Mesenchymal stem cell (in vitro differentiated cells and primary cell): ENCODE measurements at regions not wholly inside any gene's neighbourhood (a gene's known extent, or its start where the extent isn't known, plus 50 kb on each side); places are given as distances from the start of the nearest gene placed in this dataset.

Experiments used
- DNase-seq: peaks from one replicate; pipeline ENCODE4 v3.0.0-alpha.2; 2013
- H2AFZ ChIP-seq: one replicate; pipeline ENCODE4 v1.6.1; 2013; ENCODE audit warnings: low read depth, mild to moderate bottlenecking, control low read depth, inconsistent platforms, low read length, moderate library complexity
- H2AK5ac ChIP-seq: 2 replicates; pipeline ENCODE4 v1.6.1; 2013; ENCODE audit warnings: low read length, moderate library complexity, mild to moderate bottlenecking, inconsistent platforms; ENCODE audit not compliant: severe bottlenecking
- H2BK120ac ChIP-seq: one replicate; pipeline ENCODE4 v1.6.1; 2013; ENCODE audit warnings: low read depth, mild to moderate bottlenecking, inconsistent platforms, low read length, moderate library complexity
- H2BK12ac ChIP-seq, 2 experiments: one replicate each; pipeline ENCODE4 v1.6.1; 2013; ENCODE audit warnings: inconsistent platforms in 2 of 2, low read length in 2 of 2, mild to moderate bottlenecking in 2 of 2, moderate library complexity in 2 of 2, control low read depth in 1 of 2
- H2BK15ac ChIP-seq: one replicate; pipeline ENCODE4 v1.6.1; 2013; ENCODE audit warnings: mild to moderate bottlenecking, low read depth, inconsistent platforms; ENCODE audit not compliant: poor library complexity, severe bottlenecking
- H2BK5ac ChIP-seq: 2 replicates; pipeline ENCODE4 v1.6.1; 2013; ENCODE audit warnings: low read depth, mild to moderate bottlenecking, low read length, control low read depth, inconsistent platforms; ENCODE audit not compliant: poor library complexity, severe bottlenecking
- H3K14ac ChIP-seq, 2 experiments: one replicate each; pipeline ENCODE4 v1.6.1; 2013; ENCODE audit warnings: inconsistent platforms in 2 of 2, low read length in 2 of 2, control low read depth in 1 of 2, mild to moderate bottlenecking in 1 of 2, moderate library complexity in 1 of 2
- H3K18ac ChIP-seq, 2 experiments: one replicate each; pipeline ENCODE4 v1.6.1; 2013; ENCODE audit warnings: inconsistent platforms in 2 of 2, low read length in 2 of 2, control low read depth in 1 of 2, low read depth in 1 of 2, mild to moderate bottlenecking in 1 of 2
- H3K23ac ChIP-seq, 2 experiments: one replicate each; pipeline ENCODE4 v1.6.1; 2013; ENCODE audit warnings: inconsistent platforms in 2 of 2, low read length in 2 of 2, mild to moderate bottlenecking in 2 of 2, moderate library complexity in 2 of 2, control low read depth in 1 of 2
- H3K27ac ChIP-seq: 2 replicates; pipeline ENCODE4 v1.5.1; 2013; ENCODE audit warnings: mild to moderate bottlenecking, moderate library complexity, low read length, control low read depth, inconsistent platforms; ENCODE audit not compliant: poor library complexity, severe bottlenecking
- H3K27me3 ChIP-seq, 2 experiments: 2 replicates each; pipeline versions ENCODE4 v1.6.1 to v1.7.0; 2013; ENCODE audit warnings: low read length in 2 of 2, mild to moderate bottlenecking in 2 of 2, moderate library complexity in 2 of 2, control low read depth in 1 of 2, inconsistent platforms in 1 of 2; ENCODE audit not compliant: control insufficient read depth in 1 of 2, insufficient read depth in 1 of 2
- H3K36me3 ChIP-seq, 2 experiments: 2 replicates each; pipeline versions ENCODE4 v1.6.1 to v1.7.0; 2013; ENCODE audit warnings: low read length in 2 of 2, control low read depth in 1 of 2, inconsistent platforms in 1 of 2, low read depth in 1 of 2, mild to moderate bottlenecking in 1 of 2; ENCODE audit not compliant: insufficient read depth in 2 of 2, control insufficient read depth in 1 of 2
- H3K4ac ChIP-seq, 2 experiments: one replicate each; pipeline ENCODE4 v1.6.1; 2013; ENCODE audit warnings: inconsistent platforms in 2 of 2, low read length in 2 of 2, mild to moderate bottlenecking in 2 of 2, moderate library complexity in 2 of 2, control low read depth in 1 of 2, low read depth in 1 of 2
- H3K4me1 ChIP-seq: 2 replicates; pipeline ENCODE4 v1.6.1; 2013; ENCODE audit warnings: low read depth, low read length, control low read depth; ENCODE audit not compliant: control insufficient read depth, insufficient read depth
- H3K4me2 ChIP-seq: 2 replicates; pipeline ENCODE4 v1.6.1; 2013; ENCODE audit warnings: low read length, mild to moderate bottlenecking, inconsistent platforms; ENCODE audit not compliant: poor library complexity, severe bottlenecking
- H3K4me3 ChIP-seq, 2 experiments: 2 replicates each; pipeline versions ENCODE4 v1.5.1 to v1.7.0; 2013; ENCODE audit warnings: low read length in 2 of 2, mild to moderate bottlenecking in 2 of 2, control low read depth in 1 of 2, low read depth in 1 of 2; ENCODE audit not compliant: insufficient read depth in 1 of 2
- H3K79me1 ChIP-seq: replicated peaks from 2 replicates; pipeline ENCODE4 v1.6.1; 2013; ENCODE audit warnings: mild to moderate bottlenecking, control low read depth, low read length, inconsistent platforms; ENCODE audit not compliant: poor library complexity, severe bottlenecking
- H3K9ac ChIP-seq: 2 replicates; pipeline ENCODE4 v1.7.0; 2013; ENCODE audit warnings: mild to moderate bottlenecking, low read length, moderate library complexity
- H3K9me3 ChIP-seq: 2 replicates; pipeline ENCODE4 v1.7.0; 2013; ENCODE audit warnings: mild to moderate bottlenecking, low read length; ENCODE audit not compliant: control insufficient read depth
- H4K8ac ChIP-seq: one replicate; pipeline ENCODE4 v1.6.1; 2013; ENCODE audit warnings: inconsistent platforms, mild to moderate bottlenecking, low read length, moderate library complexity
- H4K91ac ChIP-seq: one replicate; pipeline ENCODE4 v1.6.1; 2013; ENCODE audit warnings: mild to moderate bottlenecking, low read length, inconsistent platforms
- WGBS: methylation state at CpG from one replicate; pipeline ENCODE4 v1.1.7; 2013; ENCODE audit warnings: mixed read lengths; 5-methylcytosine and 5-hydroxymethylcytosine counted together

DNA sequence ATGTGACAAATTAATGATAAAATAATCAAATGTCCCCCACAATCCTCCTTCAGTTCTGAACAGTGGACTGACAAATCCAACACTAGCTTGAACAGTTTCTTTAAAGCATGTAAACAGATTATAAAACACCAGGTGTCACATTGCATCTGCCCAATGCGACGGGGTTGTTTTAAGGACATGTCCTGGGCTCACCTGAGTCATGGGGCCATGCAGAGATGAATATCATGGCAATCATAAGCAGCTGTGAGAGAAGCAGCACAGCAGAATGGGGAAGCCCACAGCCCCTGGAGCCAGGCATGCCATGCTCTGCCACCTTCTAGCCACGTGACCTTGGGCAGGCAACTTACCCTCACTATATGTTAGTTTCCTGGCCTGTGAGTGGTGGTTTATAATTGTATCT lies 93.9 kb upstream of the KCNA4 start:
- Histone ChIP-seq H3K4me1 (no peaks in the 10 kb centered on the region), H3K27me3 (no peaks in the 10 kb centered on the region), H2AK5ac (no peak overlapping the region), H3K4me3 (no peak overlapping the region), H3K4me2 (no peak overlapping the region), H3K9ac (no peak overlapping the region), H3K14ac (no peak overlapping the region), H2AFZ (no peak overlapping the region), H3K18ac (no peak overlapping the region), H2BK120ac (no peak overlapping the region), H2BK5ac (no peak overlapping the region), H3K4ac (no peak overlapping the region), H2BK15ac (no peak overlapping the region), H3K36me3 (no peaks in the 10 kb centered on the region), H3K27ac (no peak overlapping the region), H4K91ac (no peak overlapping the region), H2BK12ac (no peak overlapping the region), H3K23ac (no peak overlapping the region), H3K79me1 (no peaks in the 10 kb centered on the region), H3K9me3 (no peaks in the 10 kb centered on the region), H4K8ac (no peak overlapping the region)
- DNase-seq = no peak
- WGBS = 81% methylated on average over 3 of the region's 3 CpGs

DNA sequence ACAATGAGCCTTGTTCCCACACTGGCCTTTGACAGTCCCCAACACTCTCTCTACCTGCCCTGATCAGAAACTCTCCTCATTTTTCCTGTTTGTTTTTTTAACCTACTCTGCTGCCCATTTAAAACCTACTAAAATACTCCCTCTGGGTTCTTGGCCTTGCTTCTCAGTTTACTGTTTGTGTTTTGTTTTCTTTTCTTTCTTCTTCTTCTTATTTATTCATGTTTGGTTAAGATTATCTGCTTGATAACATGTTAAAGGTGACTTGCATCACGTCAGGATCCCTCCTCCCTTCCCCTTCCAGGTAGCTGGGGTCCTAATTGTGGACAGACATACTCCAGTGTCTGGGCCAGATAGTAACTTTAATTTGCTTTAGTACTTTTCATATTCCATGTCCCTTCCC lies 95.0 kb upstream of the KCNA4 start:
- Histone ChIP-seq H3K4me3 (no peak overlapping the region), H3K4me1 (no peaks in the 10 kb centered on the region), H3K14ac (no peak overlapping the region), H3K27me3 (no peaks in the 10 kb centered on the region), H2BK12ac (no peak overlapping the region), H3K79me1 (no peaks in the 10 kb centered on the region), H2BK5ac (no peak overlapping the region), H3K4me2 (no peak overlapping the region), H3K27ac (no peak overlapping the region), H4K8ac (no peak overlapping the region), H3K36me3 (no peaks in the 10 kb centered on the region), H2BK15ac (no peak overlapping the region), H3K18ac (no peak overlapping the region), H3K4ac (no peak overlapping the region), H2BK120ac (no peak overlapping the region), H3K9ac (no peak overlapping the region), H3K23ac (no peak overlapping the region), H4K91ac (no peak overlapping the region), H2AFZ (no peak overlapping the region), H3K9me3 (no peaks in the 10 kb centered on the region), H2AK5ac (no peak overlapping the region)
- WGBS = no CpG with 5 or more reads among the region's 1 CpG
- no peak for DNase-seq

DNA sequence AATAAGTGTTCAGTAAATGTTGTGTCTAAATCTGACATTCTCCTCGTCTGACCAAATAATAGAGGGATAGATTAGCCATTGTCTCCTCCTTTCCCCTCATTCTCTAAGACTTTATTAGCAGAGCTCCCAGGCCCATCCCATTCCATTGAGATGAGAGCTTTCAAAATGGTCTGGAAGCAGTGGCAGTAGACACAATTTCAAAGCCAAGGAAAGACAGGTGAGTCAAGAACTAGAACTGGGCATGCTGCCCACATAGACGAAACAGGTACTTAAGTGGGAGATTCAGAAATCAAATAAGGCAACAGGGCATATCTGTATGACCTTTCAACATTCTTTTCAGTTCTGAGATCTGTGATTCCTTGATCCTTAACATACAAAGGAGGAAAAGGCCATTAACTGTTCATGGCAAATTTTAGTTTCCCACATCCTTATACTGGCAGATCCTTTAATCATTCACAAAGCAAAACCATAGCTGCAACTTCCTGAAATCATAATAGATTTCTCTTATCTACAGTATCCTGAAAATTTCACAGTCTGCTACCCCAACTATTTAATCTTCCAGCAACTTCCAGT lies 96.6 kb upstream of the KCNA4 start:
- H4K91ac ChIP-seq = no peak overlapping the region
- H3K4ac ChIP-seq = no peak overlapping the region
- H2AK5ac ChIP-seq = no peak overlapping the region
- no peak overlapping the region for H2BK5ac ChIP-seq
- no peaks in the 10 kb centered on the region for H3K27me3 ChIP-seq
- no peak overlapping the region for H4K8ac ChIP-seq
- no peak overlapping the region for H3K23ac ChIP-seq
- no peak overlapping the region for H3K18ac ChIP-seq
- no peaks in the 10 kb centered on the region for H3K4me1 ChIP-seq
- H3K4me3 ChIP-seq = no peak overlapping the region
- H3K79me1 ChIP-seq = no peaks in the 10 kb centered on the region
- H3K14ac ChIP-seq = no peak overlapping the region
- H2AFZ ChIP-seq = no peak overlapping the region
- no peaks in the 10 kb centered on the region for H3K36me3 ChIP-seq
- H2BK15ac ChIP-seq = no peak overlapping the region
- no peak overlapping the region for H3K4me2 ChIP-seq
- DNase-seq = no peak
- H2BK12ac ChIP-seq = no peak overlapping the region
- H3K9ac ChIP-seq = no peak overlapping the region
- WGBS = 33% methylated on average over 1 of the region's 2 CpGs
- no peaks in the 10 kb centered on the region for H3K9me3 ChIP-seq
- H2BK120ac ChIP-seq = no peak overlapping the region
- H3K27ac ChIP-seq = no peak overlapping the region

DNA sequence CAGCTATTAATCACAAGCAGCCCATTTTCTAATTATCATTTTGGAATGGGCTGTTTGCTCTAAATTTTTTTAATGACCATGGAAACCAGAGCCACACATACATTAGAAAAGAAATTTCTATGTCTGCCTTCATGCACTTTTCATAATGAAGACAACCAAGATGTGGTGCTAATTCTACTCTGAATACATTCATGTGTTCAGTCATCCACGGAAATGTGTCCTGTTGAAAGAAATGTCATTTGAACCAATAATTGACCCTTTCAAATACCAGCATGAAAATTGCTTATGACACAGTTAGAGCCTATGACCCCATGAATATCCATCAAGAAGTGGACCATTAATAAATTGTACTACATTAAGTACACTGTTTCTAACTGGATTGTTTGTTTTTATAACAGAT lies 99.7 kb upstream of the KCNA4 start:
- Histone ChIP-seq H3K14ac (no peak overlapping the region), H4K91ac (no peak overlapping the region), H3K9me3 (no peaks in the 10 kb centered on the region), H3K4me3 (no peak overlapping the region), H3K23ac (no peak overlapping the region), H3K79me1 (no peaks in the 10 kb centered on the region), H2AFZ (no peak overlapping the region), H2BK120ac (no peak overlapping the region), H3K18ac (no peak overlapping the region), H3K36me3 (no peaks in the 10 kb centered on the region), H3K27me3 (no peaks in the 10 kb centered on the region), H3K9ac (no peak overlapping the region), H3K4ac (no peak overlapping the region), H2BK15ac (no peak overlapping the region), H2BK5ac (no peak overlapping the region), H3K27ac (no peak overlapping the region), H2AK5ac (no peak overlapping the region), H2BK12ac (no peak overlapping the region), H3K4me1 (no peaks in the 10 kb centered on the region), H3K4me2 (no peak overlapping the region), H4K8ac (no peak overlapping the region)
- 55% methylated on average over 1 of the region's 1 CpG for WGBS
- no peak for DNase-seq
